K562 (cell line): ENCODE measurements at regions not wholly inside any gene's neighbourhood (a gene's known extent, or its start where the extent isn't known, plus 50 kb on each side); places are given as distances from the start of the nearest gene placed in this dataset.

Source experiments
- ATAC-seq: fragments of 200-7000 bp; cut with Tn5 transposase; 3 replicates; pipeline ENCODE4 v1.9.1; 2020; ENCODE audit warnings: moderate library complexity
- BruUV-seq: library from RNA; stranded (reverse); fragments of 400-500 nt; replicated peaks from 2 replicates; lab custom pipeline; 2021; lab: Mats Ljungman, UMichigan
- CTCF ChIA-PET: fragments of 300-600 bp; formaldehyde crosslinking; extraction: SDS; loops from one replicate; lab custom pipeline; 2021; ENCODE audit warnings: low intra/inter-chr PET ratio; lab: Yijun Ruan, JAX
- POLR2A ChIA-PET: fragments of 300-600, 350-650 bp; sonication (Branson Sonifier 250); formaldehyde crosslinking; extraction: SDS; loops from one replicate; lab custom pipeline; 2021; ENCODE audit warnings: antibody characterized with exemption, inconsistent platforms; lab: Yijun Ruan, JAX
- DNase-seq, 4 experiments: peaks; one replicate each; pipeline versions ENCODE4 v3.0.0 to v3.0.0-alpha.2; 2011 to 2018; ENCODE audit warnings: low spot score in 3 of 4, mixed read lengths in 3 of 4; ENCODE audit errors: extremely low read depth in 1 of 4
- FAIRE-seq: peaks from 2 replicates; lab custom pipeline; 2011; peaks lifted over from hg19 to GRCh38; lab: Jason Lieb, UNC
- H2AFZ ChIP-seq: 2 replicates; pipeline ENCODE4 v1.6.0; 2011; ENCODE audit warnings: low read depth, low read length, control low read depth, inconsistent platforms
- H3K27ac ChIP-seq: fragments of 200-600 bp; 3 replicates; pipeline ENCODE4 v1.8.0; 2011; ENCODE audit warnings: low read depth, mild to moderate bottlenecking, control low read depth, inconsistent platforms, low read length, moderate library complexity, mixed read lengths; ENCODE audit errors: extremely low read depth
- H3K27me3 ChIP-seq, 2 experiments: fragments of 300-600 bp in 1 of 2; 2 replicates in 1 of 2; 3 replicates in 1 of 2; pipeline versions ENCODE4 v1.6.0 to v1.8.0; 2011; ENCODE audit warnings: inconsistent platforms in 2 of 2, low read length in 2 of 2, mild to moderate bottlenecking in 1 of 2, mixed read lengths in 1 of 2, moderate library complexity in 1 of 2; ENCODE audit not compliant: control insufficient read depth in 2 of 2, insufficient read depth in 2 of 2
- H3K36me3 ChIP-seq: fragments of 300-600 bp; 3 replicates; pipeline ENCODE4 v1.8.0; 2011; ENCODE audit warnings: mild to moderate bottlenecking, low read length, inconsistent platforms; ENCODE audit not compliant: control insufficient read depth, insufficient read depth
- H3K4me1 ChIP-seq, 2 experiments: fragments of 200-600 bp in 1 of 2; replicated peaks in 1 of 2; 2 replicates in 1 of 2; 3 replicates in 1 of 2; pipeline versions ENCODE4 v1.5.1 to v1.8.0; 2011; ENCODE audit warnings: inconsistent platforms in 2 of 2, low read length in 2 of 2, mild to moderate bottlenecking in 1 of 2, mixed read lengths in 1 of 2, moderate library complexity in 1 of 2; ENCODE audit not compliant: control insufficient read depth in 2 of 2, insufficient read depth in 2 of 2
- H3K4me2 ChIP-seq: 2 replicates; pipeline ENCODE4 v1.6.1; 2011; ENCODE audit warnings: low read length, control low read depth, inconsistent platforms, mixed read lengths; ENCODE audit not compliant: insufficient read depth
- H3K4me3 ChIP-seq: fragments of 200-600 bp; sonication (generic), shearing (Covaris generic); 2 replicates; pipeline ENCODE4 v1.5.1; 2016; ENCODE audit warnings: control low read depth, inconsistent platforms
- H3K79me2 ChIP-seq: fragments of 200-600 bp; 3 replicates; pipeline ENCODE4 v1.8.0; 2011; ENCODE audit warnings: low read length, inconsistent platforms; ENCODE audit not compliant: control insufficient read depth, insufficient read depth
- H3K9ac ChIP-seq, 2 experiments: 2 replicates each; pipeline versions ENCODE4 v1.6.0 to v1.6.1; 2011; ENCODE audit warnings: low read depth in 2 of 2, low read length in 2 of 2, control low read depth in 1 of 2, inconsistent platforms in 1 of 2, mild to moderate bottlenecking in 1 of 2, mixed read lengths in 1 of 2; ENCODE audit not compliant: insufficient read depth in 1 of 2
- H3K9me1 ChIP-seq: one replicate; pipeline ENCODE4 v1.6.0; 2011; ENCODE audit warnings: inconsistent platforms, mild to moderate bottlenecking, low read length, moderate library complexity; ENCODE audit not compliant: control insufficient read depth, insufficient read depth
- H3K9me3 ChIP-seq: replicated peaks from 2 replicates; pipeline ENCODE4 v1.5.1; 2011; ENCODE audit warnings: low read depth, low read length, inconsistent platforms; ENCODE audit not compliant: control insufficient read depth, insufficient read depth
- H4K20me1 ChIP-seq: replicated peaks from 2 replicates; pipeline ENCODE4 v1.6.1; 2011; ENCODE audit warnings: low read length, inconsistent platforms, mixed read lengths; ENCODE audit not compliant: control insufficient read depth, insufficient read depth
- ARNT ChIP-seq, 2 experiments: fragments of 450-650 bp; IDR thresholded peaks; 2 replicates each; pipeline ENCODE4 v1.6.1; 2016; ENCODE audit warnings: mild to moderate bottlenecking in 1 of 2
- FOXA1 ChIP-seq: fragments of 450-650 bp; IDR thresholded peaks from 2 replicates; pipeline ENCODE4 v1.6.1; 2016; ENCODE audit warnings: mild to moderate bottlenecking, borderline replicate concordance
- GATA2 ChIP-seq: sonication (generic); formaldehyde crosslinking; IDR thresholded peaks from 2 replicates; pipeline ENCODE4 v1.4.0; 2020; ENCODE audit warnings: mild to moderate bottlenecking, missing genetic modification reagents
- IRF2 ChIP-seq: sonication (generic); formaldehyde crosslinking; IDR thresholded peaks from 2 replicates; pipeline ENCODE4 v1.8.1; 2022; ENCODE audit warnings: mild to moderate bottlenecking, missing genetic modification reagents
- KLF1 ChIP-seq: fragments of 450-650 bp; IDR thresholded peaks from 2 replicates; pipeline ENCODE4 v1.6.1; 2016; ENCODE audit warnings: missing genetic modification characterization, missing compliant biosample characterization
- MEF2A ChIP-seq: IDR thresholded peaks from 2 replicates; pipeline ENCODE4 v1.6.1; 2011; ENCODE audit warnings: low read depth, mild to moderate bottlenecking, low read length, moderate library complexity; ENCODE audit not compliant: control insufficient read depth
- NCOA6 ChIP-seq: fragments of 450-650 bp; IDR thresholded peaks from 2 replicates; pipeline ENCODE4 v1.6.1; 2017; ENCODE audit warnings: mild to moderate bottlenecking
- NUFIP1 ChIP-seq: fragments of 450-650 bp; IDR thresholded peaks from 2 replicates; pipeline ENCODE4 v1.6.1; 2018; ENCODE audit not compliant: partially characterized antibody
- POLR3A ChIP-seq: IDR thresholded peaks from 2 replicates; pipeline ENCODE4 v1.6.1; 2011; ENCODE audit warnings: borderline replicate concordance, mild to moderate bottlenecking, moderate library complexity; ENCODE audit not compliant: insufficient read length, insufficient read depth; ENCODE audit errors: extremely low read depth
- RBFOX2 ChIP-seq: fragments of 200-400 bp; formaldehyde crosslinking; IDR thresholded peaks from 2 replicates; pipeline ENCODE4 v1.6.1; 2017; ENCODE audit warnings: low read depth, mild to moderate bottlenecking, low read length, moderate library complexity
- RBM15 ChIP-seq: fragments of 200-400 bp; formaldehyde crosslinking; IDR thresholded peaks from 2 replicates; pipeline ENCODE4 v1.6.1; 2018; ENCODE audit warnings: mild to moderate bottlenecking, low read length, moderate library complexity; ENCODE audit not compliant: insufficient read depth
- TCF15 ChIP-seq: fragments of 250-450 bp; sonication (Bioruptor Pico); IDR thresholded peaks from 2 replicates; pipeline ENCODE4 v1.8.0; 2022; ENCODE audit warnings: moderate library complexity, mild to moderate bottlenecking, inconsistent platforms
- TCF3 ChIP-seq: sonication (generic); formaldehyde crosslinking; IDR thresholded peaks from 2 replicates; pipeline ENCODE4 v1.4.0; 2020; ENCODE audit warnings: mild to moderate bottlenecking, missing genetic modification reagents
- YY1 ChIP-seq, 3 experiments: IDR thresholded peaks; 2 replicates each; pipeline ENCODE4 v1.6.1; 2011; ENCODE audit warnings: low read length in 2 of 3, mild to moderate bottlenecking in 2 of 3, moderate library complexity in 2 of 3, borderline replicate concordance in 1 of 3, control low read depth in 1 of 3, low read depth in 1 of 3; ENCODE audit not compliant: insufficient read depth in 3 of 3, insufficient replicate concordance in 2 of 3, control insufficient read depth in 1 of 3, insufficient read length in 1 of 3; ENCODE audit errors: extremely low read depth in 1 of 3
- ZFPM2 ChIP-seq: fragments of 250-450 bp; sonication (Bioruptor Pico); IDR thresholded peaks from 2 replicates; pipeline ENCODE4 v1.5.1; 2022; ENCODE audit warnings: mild to moderate bottlenecking
- ZNF347 ChIP-seq: fragments of 450-650 bp; formaldehyde crosslinking; IDR thresholded peaks from 2 replicates; pipeline ENCODE4 v1.4.0; 2020; ENCODE audit warnings: low read depth, mild to moderate bottlenecking, moderate library complexity
- ZNF740 ChIP-seq, 3 experiments: fragments of 200-800 bp in 1 of 3; sonication (Bioruptor generic) in 1 of 3; sonication (generic) in 1 of 3; formaldehyde crosslinking in 1 of 3; IDR thresholded peaks; 2 replicates each; pipeline versions ENCODE4 v1.6.1 to v1.8.0; 2016 to 2022; ENCODE audit warnings: mild to moderate bottlenecking in 2 of 3, missing compliant biosample characterization in 2 of 3, missing genetic modification characterization in 2 of 3, missing genetic modification reagents in 1 of 3
- WGBS: fragments of 100-300 bp; shearing (Covaris generic); methylation state at CpG from one replicate; pipeline ENCODE4 v1.1.6; 2016; ENCODE audit warnings: low coverage, mixed read lengths; ENCODE audit not compliant: insufficient coverage; ENCODE audit errors: missing lambda C conversion rate; 5-methylcytosine and 5-hydroxymethylcytosine counted together
- in situ Hi-C: fragments of 300-500 bp; cut with MboI; formaldehyde crosslinking; loops from 4 replicates; pipeline ENCODE4 v1.15.0; 2018; ENCODE audit warnings: inconsistent platforms, mixed read lengths
- intact Hi-C: fragments of 100-400 bp; cut with micrococcal nuclease; formaldehyde crosslinking; loops from 2 replicates; pipeline ENCODE4 v1.14.2; 2022

- no peak for TF ChIP-seq RBFOX2
- no peak for TF ChIP-seq TCF3 (CRISPR knock-in tag)
- TF ChIP-seq IRF2, result no peak
- TF ChIP-seq, all 486 proteins: peak for 0
These were observed 443.7 kb upstream of the CWC22 start (continued) for GRCh38 chr2:180450841-180451240.

- Histone ChIP-seq H3K27me3 (no peaks in the 10 kb centered on the region), H3K9ac (no peak overlapping the region), H3K9me3 (no peaks in the 10 kb centered on the region), H4K20me1 (no peaks in the 10 kb centered on the region), H3K4me3 (no peak overlapping the region), H3K79me2 (no peaks in the 10 kb centered on the region), H3K36me3 (no peaks in the 10 kb centered on the region), H3K9me1 (no peaks in the 10 kb centered on the region), H2AFZ (no peak overlapping the region), H3K4me2 (no peak overlapping the region), H3K4me1 (no peaks in the 10 kb centered on the region), H3K27ac (no peak overlapping the region)
- ATAC-seq (no peak), FAIRE-seq (no peak), DNase-seq (no peak)
- in situ Hi-C loops, result no loop called here
- WGBS, result 0% methylated on average over 3 of the region's 3 CpGs
- intact Hi-C loops, result no loop called here
- ChIA-PET POLR2A (no interaction called here), CTCF (no interaction called here)
- BruUV-seq, result no TSS peak
- TF ChIP-seq RBM15 (no peak), YY1 (IDR thresholded peaks at IDR 0.05; ENCODE audit: borderline replicate concordance in 1 of 3, control insufficient read depth in 1 of 3, extremely low read depth in 1 of 3, insufficient read depth in 3 of 3, insufficient read length in 1 of 3, insufficient replicate concordance in 2 of 3, low read depth in 1 of 3, low read length in 2 of 3) (no peak), ARNT (IDR thresholded peaks at IDR 0.05) (no peak), NUFIP1 (no peak), NCOA6 (no peak), KLF1 (tag) (no peak), ZNF347 (no peak), POLR3A (no peak), ZFPM2 (CRISPR knock-in tag) (no peak), GATA2 (no peak), FOXA1 (no peak), TCF15 (CRISPR knock-in tag) (no peak), MEF2A (no peak), ZNF740 (CRISPR knock-in tag; IDR thresholded peaks at IDR 0.05) (no peak), ZNF740 (tag; IDR thresholded peaks at IDR 0.05) (no peak)
These were observed 442.2 kb upstream of the CWC22 start for GRCh38 chr2:180449171-180449915.
